ENCODE measurements at regions not wholly inside any gene's neighbourhood (a gene's known extent, or its start where the extent isn't known, plus 50 kb on each side); places are given as distances from the start of the nearest gene placed in this dataset.

DNA sequence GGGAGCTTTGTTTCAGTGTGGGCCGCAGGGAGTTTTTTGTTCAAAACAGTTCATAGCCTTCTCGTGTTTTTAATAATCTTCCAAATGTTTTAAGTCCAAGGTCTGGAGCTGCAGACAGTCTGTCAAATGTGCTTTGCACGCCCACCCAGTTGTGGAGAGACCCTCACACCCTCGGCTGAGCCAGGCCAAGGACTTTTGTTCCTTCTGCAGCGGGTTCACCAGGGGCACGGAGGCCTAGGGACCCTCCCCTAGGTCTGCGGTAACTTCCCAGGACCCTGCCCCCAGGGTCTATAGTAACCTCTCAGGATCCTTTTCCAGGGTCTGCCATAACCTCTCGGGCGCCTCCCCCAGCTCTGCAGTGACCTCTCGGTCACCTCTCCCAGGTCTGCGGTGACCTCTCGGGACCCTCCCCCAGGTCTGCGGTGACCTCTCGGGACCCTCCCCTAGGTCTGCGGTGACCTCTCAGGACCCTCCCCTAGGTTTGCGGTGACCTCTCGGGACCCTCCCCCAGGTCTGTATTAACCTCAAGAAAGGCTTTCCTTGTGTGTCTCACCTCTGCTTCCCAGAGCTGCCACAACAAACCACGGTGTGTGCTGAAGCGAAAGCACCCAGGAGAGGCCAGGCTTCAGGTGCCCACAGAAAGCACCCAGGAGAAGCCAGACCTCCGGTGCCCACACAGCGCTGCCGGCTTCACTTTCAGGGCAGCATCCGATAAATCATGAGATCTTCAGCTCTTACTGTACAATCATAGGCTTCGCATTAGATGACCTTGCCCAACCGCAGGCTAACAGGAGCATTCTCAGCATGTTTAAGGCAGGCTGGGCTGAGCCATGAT is 301.9 kb upstream of the SALL3 start:
- TF ChIP-seq, protein P1, sequence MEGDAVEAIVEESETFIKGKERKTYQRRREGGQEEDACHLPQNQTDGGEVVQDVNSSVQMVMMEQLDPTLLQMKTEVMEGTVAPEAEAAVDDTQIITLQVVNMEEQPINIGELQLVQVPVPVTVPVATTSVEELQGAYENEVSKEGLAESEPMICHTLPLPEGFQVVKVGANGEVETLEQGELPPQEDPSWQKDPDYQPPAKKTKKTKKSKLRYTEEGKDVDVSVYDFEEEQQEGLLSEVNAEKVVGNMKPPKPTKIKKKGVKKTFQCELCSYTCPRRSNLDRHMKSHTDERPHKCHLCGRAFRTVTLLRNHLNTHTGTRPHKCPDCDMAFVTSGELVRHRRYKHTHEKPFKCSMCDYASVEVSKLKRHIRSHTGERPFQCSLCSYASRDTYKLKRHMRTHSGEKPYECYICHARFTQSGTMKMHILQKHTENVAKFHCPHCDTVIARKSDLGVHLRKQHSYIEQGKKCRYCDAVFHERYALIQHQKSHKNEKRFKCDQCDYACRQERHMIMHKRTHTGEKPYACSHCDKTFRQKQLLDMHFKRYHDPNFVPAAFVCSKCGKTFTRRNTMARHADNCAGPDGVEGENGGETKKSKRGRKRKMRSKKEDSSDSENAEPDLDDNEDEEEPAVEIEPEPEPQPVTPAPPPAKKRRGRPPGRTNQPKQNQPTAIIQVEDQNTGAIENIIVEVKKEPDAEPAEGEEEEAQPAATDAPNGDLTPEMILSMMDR (optimal IDR thresholded peaks at IDR 0.05 in 1 of 3, IDR thresholded peaks at IDR 0.05 in 1 of 3, conservative IDR thresholded peaks at IDR 0.05 in 1 of 3; ENCODE audit: extremely low read depth in 1 of 3, insufficient read depth in 2 of 3, low read length in 3 of 3), result no peak
- TF ChIP-seq EZH2 (IDR thresholded peaks at IDR 0.05; ENCODE audit: low read length), result no peak

Data from keratinocyte (primary cell).